Activated CD4-positive, alpha-beta T cell treated with anti-CD3 and anti-CD28 coated beads, Interleukin-2, Interleukin-6, amounts not matched to agents 100 ng/mL and 50 ng/mL, durations not matched to agents 16 hours and 8 hours (primary cell): ENCODE measurements at regions not wholly inside any gene's neighbourhood (a gene's known extent, or its start where the extent isn't known, plus 50 kb on each side); places are given as distances from the start of the nearest gene placed in this dataset.
"Not testable (repeated sequence)": the region's sequence is repeated elsewhere in the genome, so short reads cannot be mapped to it uniquely, and the experiment has no call there.

ENCODE experiments used
- DNase-seq: peaks from one replicate; pipeline ENCODE4 v3.0.0-alpha.2; 2020

DNA sequence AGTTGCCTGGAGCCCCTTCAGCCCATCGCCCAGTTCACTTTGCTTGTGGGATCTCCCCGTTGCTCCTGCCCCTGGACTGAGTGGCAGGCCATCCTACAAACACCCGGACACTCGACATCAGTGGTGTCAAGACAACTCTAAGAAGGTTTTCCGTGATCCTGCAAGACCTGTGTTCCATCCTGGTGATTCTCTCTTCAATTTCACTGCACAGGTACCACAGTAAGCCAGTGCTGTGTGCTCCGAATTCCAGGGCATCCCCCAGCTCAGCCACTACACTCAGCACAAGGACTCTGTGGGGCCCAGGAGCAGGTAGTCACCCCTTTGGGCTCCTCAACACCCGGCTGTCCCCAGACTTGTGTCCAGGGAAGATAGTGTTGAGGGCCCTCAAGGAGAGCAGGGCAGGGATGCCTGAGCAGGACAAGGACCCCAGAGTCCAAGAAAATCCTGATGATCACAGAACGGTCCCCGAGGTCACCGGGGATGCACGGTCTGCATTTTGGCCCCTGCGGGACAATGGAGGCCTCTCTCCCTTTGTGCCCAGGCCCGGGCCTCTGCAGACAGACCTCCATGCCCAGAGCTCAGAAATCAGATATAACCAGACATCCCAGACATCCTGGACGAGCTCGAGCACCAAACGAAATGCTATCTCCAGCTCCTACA, 146.9 kb upstream of the C1QTNF3 start:
- DNase-seq = not testable (repeated sequence)

DNA sequence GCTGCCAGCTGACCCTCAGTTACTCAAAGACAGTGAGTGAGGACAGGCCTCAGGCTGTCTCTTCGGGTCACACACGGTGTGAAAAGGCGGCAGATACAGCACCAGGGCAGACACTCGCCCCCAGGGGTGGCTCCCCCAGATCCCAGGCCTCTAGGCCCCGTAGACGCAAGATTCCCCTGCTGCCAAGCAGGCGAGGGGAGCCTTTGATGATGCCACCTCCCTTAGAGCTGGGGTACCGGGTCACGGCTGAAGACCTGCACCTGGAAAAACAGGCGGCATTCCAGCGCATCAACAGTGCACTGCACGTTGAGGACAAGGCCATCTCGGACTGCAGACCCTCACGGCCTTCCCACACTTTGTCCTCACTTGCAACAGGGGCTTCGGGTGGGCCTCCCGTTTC, 147.5 kb upstream of the C1QTNF3 start:
- not testable (repeated sequence) for DNase-seq

DNA sequence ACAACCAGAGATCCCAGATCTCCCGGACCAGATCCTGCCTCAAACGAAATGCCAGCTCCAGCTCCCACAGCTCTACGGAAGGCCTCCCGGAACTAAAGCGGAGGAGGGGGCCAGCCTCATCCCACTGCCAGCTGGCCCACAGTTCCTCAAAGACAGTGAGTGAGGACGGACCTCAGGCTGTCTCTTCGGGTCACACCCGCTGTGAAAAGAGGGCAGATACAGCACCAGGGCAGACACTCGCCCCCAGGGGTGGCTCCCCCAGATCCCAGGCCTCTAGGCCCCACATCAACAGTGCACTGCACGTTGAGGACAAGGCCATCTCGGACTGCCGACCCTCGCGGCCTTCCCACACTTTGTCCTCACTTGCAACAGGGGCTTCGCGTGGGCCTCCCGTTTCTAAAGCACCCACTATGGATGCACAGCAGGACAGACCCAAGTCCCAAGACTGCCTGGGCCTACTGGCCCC, 148.3 kb upstream of the C1QTNF3 start:
- DNase-seq = not testable (repeated sequence)

DNA sequence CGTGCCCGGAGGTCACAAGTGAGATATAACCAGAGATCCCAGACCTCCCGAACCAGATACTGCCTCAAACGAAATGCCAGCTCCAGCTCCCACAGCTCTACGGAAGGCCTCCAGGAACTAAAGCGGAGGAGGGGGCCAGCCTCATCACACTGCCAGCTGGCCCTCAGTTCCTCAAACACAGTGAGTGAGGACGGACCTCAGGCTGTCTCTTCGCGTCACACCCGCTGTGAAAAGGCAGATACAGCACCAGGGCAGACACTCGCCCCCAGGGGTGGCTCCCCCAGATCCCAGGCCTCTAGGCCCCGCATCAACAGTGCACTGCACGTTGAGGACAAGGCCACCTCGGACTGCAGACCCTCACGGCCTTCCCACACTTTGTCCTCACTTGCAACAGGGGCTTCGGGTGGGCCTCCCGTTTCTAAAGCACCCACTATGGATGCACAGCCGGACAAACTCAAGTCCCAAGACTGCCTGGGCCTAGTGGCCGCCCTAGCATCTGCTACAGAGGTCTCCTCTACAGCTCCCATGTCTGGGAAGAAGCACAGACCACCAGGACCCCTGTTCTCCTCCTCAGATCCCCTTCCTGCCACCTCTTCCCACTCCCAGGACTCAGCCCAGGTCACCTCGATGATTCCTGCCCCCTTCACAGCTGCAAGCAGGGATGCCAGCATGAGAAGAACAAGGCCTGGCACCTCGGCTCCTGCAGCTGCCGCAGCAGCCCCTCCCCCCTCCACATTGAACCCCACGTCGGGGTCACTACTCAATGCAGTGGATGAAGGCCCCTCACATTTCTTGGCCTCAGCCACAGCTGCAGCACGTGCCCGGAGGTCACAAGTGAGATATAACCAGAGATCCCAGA, 149.3 kb upstream of the C1QTNF3 start:
- DNase-seq = not testable (repeated sequence)

DNA sequence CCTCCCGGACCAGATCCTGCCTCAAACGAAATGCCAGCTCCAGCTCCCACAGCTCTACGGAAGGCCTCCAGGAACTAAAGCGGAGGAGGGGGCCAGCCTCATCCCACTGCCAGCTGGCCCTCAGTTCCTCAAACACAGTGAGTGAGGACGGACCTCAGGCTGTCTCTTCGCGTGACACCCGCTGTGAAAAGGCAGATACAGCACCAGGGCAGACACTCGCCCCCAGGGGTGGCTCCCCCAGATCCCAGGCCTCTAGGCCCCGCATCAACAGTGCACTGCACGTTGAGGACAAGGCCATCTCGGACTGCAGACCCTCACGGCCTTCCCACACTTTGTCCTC, 149.9 kb upstream of the C1QTNF3 start:
- not testable (repeated sequence) for DNase-seq

DNA sequence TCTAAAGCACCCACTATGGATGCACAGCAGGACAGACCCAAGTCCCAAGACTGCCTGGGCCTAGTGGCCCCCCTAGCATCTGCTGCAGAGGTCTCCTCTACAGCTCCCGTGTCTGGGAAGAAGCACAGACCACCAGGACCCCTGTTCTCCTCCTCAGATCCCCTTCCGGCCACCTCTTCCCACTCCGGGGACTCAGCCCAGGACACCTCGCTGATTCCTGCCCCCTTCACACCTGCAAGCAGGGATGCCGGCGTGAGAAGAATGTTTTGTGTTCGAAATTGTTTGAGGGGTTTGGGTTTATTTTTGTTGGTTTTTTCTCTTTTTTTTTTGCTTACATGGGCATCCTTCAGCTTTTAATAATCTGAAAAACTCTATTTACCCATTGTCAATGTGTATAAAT, 150.3 kb upstream of the C1QTNF3 start:
- DNase-seq = not testable (repeated sequence)

DNA sequence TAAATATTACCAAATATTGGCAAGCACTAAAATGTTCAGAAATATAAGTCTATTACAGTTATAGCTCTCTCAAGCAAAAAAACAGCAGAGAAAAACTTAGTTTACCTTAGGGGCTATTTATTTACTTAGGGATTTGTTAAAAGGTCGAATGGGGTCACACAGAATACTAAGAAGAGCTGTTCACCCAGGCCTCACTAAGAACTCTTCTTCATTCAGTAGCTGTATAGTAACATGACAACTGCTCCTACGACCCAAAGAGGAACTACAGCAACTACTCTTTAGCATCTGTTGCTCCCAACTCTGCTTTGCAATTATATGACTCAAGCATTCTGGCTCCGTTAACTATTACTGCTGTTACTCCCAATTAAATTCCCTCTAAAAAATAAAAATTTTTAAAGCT, 150.8 kb upstream of the C1QTNF3 start:
- not testable (repeated sequence) for DNase-seq

DNA sequence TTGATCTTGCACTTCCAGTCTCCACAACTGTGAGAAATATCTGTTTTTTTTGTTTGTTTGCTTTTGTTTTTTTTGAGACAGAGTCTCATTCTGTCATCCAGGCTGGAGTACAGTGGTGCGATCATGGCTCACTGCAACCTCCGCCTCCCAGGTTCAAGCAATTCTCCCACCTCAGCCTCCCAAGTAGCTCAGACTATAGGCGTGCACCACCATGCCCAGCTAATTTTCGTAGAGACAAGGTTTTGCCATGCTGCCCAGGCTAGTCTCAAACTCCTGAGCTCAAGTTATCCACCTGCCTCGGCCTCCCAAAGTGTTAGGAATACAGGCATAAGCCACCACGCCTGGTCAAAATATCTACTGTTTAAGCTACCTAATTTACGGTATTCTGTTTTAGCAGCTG, 153.1 kb upstream of the C1QTNF3 start:
- DNase-seq = not testable (repeated sequence)

DNA sequence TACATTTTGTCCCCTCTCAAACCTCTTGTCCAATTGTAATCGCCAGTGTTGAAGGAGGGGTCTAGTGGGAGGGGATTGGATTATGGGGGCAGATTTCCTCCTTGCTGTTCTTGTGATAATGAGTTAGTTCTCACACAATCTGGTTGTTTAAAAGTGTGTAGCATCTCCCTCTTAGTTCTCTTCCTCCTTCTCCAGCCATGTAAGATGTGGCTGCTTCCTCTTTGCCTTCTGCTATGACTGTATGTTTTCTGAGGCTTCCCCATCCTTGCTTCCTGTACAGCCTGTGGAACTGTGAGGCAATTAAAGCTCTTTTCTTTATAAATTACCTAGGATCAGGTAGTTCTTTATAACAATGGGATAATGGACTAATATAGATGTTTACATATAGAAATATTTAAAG, 162.3 kb upstream of the C1QTNF3 start:
- DNase-seq = not testable (repeated sequence)

DNA sequence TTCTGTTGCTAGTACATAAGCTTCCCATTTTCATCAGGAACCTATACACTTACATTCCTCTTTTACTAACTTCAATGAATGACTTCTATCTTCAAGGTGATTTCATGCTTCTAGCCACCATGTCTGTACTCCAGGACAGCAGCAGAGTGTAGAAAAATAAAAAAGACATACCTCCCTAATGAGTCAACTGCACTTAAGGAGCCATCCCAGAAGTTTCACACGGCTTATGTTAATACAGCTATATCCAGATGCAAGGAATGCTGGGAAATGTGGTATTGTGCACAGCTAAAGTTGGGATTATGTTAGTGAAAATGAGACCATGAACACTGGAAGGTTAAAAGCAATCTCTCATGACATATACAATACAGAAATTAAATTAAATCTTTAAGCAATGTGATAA, 174.4 kb upstream of the C1QTNF3 start:
- DNase-seq = not testable (repeated sequence)

DNA sequence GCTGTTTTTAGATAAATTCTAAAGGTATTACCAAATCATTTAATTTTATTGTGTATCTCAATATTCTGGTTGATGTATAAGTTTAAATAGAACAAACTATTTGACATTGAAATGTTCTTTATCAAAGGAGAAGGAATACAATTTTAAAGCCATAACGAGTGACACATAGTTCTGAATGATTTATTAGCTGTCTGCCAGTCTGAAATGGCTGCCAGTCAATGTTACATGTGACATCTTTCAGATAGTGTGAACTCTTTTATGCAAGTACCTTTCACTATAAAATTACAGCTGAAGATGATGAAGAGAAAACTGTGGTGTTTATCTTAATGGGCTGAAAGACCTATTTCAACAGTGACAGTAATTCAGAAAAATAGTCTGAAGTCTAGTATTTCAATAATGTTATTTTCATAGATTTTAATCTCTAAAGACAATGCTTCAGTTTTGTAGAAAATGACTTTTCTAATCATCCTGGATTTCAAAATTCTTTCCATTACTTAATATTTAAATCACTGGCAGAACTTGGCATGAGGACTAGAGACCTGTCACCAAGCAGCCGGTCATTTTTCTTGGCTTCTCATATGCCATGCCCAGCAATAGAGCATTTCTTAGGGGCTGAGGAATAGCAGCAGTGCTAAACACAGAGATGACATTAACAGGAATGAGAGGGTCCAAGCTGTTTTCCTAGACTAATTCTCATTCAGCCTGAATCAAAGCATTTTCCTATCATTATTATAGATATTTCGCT, 178.5 kb upstream of the C1QTNF3 start:
- not testable (repeated sequence) for DNase-seq

DNA sequence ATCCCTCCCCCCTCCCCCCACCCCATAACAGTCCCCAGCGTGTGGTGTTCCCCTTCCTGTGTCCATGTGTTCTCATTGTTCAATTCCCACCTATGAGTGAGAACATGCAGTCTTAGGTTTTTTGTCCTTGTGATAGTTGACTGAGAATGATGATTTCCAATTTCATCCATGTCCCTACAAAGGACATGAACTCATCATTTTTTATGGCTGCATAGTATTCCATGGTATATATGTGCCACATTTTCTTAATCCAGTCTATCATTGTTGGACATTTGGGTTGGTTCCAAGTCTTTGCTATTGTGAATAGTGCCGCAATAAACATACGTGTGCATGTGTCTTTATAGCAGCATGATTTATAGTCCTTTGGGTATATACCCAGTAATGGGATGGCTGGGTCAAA, 180.1 kb upstream of the C1QTNF3 start:
- DNase-seq = not testable (repeated sequence)

DNA sequence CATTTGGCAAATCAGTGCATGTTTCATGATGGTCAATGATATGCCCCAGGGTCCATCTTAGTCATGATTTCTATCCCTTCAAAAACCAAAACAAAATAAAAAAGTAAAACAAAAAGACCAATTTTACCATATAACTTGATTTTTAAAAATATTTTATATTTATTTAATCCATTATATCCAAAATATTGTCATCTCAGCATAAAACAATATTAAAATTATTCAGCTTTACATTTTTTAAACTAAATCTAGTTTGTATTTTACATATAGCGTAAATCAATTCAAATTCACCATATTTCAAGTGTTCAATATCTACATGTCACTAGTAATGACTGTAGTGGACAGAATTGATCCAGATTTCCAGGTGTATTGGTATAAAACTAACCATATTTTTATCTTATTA, 187.4 kb upstream of the C1QTNF3 start:
- DNase-seq = not testable (repeated sequence)

DNA sequence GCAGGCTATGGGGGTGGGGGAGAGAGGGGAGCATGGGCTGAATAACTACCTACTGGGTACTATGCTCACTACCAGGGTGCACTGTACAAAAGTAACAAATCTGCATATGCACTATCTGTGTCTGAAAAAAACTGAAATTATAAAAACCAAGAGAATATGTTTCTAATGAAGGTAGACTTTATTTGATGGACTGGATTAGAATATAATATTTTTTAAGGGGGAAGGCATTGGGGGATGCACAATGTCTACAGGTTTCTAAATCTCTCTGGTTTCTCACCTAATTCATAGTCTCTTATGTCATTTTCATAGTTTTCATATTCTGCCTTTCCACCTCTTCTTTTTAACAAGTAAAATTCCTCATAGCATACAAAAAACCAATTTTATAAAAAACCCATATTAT, 200.8 kb upstream of the C1QTNF3 start:
- DNase-seq = not testable (repeated sequence)

DNA sequence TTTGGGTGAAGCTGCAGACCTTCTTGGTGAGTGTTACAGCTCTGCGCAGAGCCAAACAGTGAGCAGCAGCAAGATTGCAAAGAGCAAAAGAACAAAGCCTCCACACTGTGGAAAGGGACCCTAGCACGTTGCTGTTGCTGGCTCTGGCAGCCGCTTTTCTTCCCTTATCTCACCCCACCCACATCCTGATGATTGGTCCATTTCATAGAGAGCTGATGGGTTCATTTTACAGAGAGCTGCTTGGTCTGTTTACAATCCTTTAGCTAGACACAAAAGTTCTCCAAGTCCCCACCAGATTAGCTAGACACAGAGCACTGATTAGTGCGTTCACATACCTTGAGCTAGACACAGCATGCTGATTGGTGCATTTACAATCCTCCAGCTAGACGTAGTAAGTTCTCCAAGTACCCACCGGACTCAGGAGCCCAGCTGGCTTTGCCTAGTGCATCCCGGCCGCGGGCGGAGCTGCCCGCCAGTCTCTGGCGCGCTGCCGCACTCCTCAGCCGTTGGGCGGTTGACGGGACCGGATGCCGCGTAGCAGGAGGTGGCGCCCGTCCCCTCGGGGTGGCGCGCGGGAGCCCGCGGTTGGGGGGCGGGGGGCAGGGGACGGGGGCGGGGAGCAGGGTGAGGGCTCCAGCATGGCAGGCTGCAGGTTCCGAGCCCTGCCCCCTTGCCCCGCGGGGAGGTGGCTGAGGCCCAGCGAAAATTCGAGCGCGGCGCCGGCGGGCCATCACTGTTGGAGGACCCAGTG, 201.4 kb upstream of the C1QTNF3 start:
- peak; percentile 88 for DNase-seq

DNA sequence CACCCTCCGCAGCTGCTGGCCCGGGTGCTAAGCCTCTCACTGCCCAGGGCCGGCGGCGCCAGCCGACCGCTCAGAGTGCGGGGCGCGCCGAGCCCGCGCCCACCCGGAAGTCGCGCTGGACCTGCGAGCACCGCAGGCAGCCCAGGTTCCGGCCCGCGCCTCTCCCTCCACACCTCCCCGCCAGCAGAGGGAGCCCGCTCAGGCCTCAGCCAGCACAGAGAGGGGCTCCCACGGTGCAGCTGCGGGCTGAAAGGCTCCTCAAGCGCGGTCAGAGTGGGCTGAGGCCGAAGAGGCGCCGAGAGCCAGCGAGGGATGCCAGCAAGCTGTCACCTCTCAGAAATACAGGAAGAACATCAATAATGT, 202.0 kb upstream of the C1QTNF3 start:
- DNase-seq = not testable (repeated sequence)

DNA sequence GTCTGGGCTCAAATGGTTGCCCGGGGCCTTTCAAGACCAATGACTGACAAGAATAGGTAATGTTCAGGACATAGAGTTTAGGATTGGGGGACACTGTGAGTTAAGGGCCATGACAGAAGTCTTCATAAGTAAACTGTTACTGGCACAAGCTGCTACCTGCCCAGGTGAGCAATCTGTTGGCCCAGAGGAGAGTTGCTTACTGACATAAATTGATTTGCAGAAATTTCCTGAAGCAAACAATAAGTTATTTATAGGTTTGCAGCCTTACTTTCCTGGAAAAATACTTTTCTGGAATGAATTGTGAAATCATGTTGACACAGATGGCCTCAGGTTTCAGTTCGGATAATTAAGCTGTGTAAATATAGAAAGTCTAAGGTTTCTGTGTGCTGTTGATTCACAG, 202.8 kb upstream of the C1QTNF3 start:
- not testable (repeated sequence) for DNase-seq

DNA sequence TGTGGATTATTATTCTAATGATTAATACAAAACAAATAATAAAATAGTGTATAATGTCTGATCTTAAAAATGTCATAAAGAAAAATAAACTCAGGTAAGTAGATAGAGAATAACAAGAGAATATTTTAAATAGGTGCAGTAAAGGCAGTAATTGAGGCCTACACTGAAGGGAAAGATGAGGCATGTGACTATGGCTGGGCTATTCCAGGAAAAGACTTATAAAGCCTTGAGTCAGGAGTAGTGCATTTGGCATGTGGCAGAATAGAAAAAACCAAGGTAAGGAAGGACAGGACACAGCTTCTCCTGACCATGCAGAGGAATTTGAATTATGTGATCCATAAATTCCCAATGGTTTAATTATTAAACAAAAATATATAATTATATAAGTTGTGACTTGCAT, 215.6 kb upstream of the C1QTNF3 start:
- DNase-seq = not testable (repeated sequence)

DNA sequence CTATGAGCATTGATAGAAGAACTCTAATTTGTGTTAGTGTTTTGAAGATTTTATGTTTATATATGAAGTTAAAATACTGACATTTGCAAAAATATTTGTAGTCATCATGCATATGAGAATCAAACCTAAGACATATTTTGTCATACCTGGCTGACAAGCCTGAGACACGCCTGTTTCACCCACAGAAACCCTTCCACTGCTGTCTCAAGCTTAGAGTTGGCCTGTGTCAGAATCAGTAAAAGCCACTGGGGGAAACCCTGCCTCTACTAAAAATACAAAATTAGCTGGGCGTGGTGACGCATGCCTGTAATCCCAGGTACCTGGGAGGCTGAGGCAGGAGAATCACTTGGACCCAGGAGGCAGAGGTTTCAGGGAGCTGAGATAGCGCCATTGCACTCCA, 218.0 kb upstream of the C1QTNF3 start:
- DNase-seq = not testable (repeated sequence)

DNA sequence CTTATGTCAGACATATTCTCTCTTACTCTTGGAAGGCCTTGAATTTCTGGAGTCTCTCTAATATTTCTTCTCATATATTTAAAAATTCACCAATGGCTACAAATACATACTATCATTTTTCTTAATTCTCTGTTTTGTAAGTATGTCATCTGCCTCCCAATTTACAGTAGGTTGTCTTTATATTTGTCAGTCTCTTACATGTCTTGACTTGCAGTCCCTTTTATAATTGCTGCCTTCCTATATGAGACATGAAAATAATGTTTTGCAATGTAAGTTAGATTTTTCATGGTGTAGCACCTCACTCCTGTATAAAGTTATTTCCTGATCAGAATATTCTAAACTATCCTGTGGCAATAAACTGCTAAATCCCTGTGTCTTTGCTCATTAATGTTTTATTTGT, 223.1 kb upstream of the C1QTNF3 start:
- not testable (repeated sequence) for DNase-seq

DNA sequence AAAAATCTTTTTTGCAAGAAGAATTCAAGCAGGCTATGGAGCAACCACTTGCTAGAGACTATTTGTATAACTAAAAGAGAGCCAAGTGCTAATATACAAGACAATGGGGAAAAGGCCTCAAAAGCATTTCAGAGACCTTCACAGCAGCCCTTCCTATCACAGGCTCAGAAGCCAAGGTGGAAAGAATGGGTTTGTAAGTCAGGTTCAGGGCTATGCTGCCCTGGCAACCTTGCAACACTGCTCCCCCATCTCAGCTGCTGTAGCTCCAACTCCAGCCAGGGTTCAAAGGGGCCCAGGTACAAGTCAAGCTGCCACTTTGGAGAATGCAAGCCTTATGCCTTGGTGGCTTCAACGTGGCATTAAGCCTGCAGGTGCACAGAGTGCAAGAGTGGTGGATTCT, 253.7 kb upstream of the C1QTNF3 start:
- DNase-seq = not testable (repeated sequence)

DNA sequence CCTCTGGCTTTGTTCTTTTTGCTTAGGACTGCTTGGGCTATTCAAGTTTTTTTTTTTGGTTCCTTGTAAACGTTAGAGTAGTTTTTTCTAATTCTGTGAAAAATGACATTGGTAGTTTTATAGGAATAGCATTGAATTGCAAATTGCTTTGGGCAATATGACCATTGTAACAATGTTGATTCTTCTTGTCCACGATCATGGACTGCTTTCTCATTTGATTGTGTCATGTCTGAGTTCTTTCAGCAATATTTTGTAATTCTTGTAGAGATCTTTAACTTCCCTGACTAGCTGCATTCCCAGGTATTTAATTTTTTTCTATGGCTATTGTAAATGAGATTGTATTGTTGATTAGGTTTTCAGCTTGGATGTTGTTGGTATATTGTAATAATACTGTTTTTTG, 286.2 kb upstream of the C1QTNF3 start:
- DNase-seq = not testable (repeated sequence)

DNA sequence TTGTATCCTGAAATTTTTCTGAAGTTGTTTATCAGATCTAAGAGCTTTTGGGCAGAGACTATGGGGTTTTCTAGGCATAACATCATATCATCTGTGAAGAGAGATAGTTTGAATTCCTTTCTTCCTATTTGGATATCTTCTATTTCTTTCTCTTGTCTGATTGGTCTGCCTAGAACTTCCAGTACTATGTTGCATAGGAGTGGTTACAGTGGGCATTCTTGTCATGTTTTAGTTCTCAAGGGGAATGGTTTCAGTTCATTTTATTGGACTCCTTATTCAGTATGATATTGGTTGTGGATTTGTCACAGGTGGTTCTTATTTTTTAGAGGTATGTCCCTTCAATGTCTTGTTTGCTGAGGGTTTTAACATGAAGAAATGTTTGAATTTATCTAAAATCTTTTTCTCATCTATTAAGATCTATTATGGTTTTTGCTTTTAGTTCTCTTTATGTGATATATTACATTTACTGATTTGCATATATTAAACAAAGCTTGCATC, 286.6 kb upstream of the C1QTNF3 start:
- DNase-seq = not testable (repeated sequence)
